Right lobe of liver (tissue), 4 donors: ENCODE measurements at regions not wholly inside any gene's neighbourhood (a gene's known extent, or its start where the extent isn't known, plus 50 kb on each side); places are given as distances from the start of the nearest gene placed in this dataset.

Source experiments
- CTCF ChIP-seq, 4 donors: fragments of 200-600 bp in 3 of 4; fragments of 450-650 bp in 1 of 4; IDR thresholded peaks; one replicate each; pipeline versions ENCODE4 v1.5.1 to v1.8.0; 2016 to 2022; ENCODE audit warnings: antibody characterized with exemption in 4 of 4, mild to moderate bottlenecking in 2 of 4
- POLR2A ChIP-seq: fragments of 450-650 bp; IDR thresholded peaks from one replicate; pipeline ENCODE4 v1.6.1; 2017; ENCODE audit warnings: antibody characterized with exemption, mild to moderate bottlenecking
- donor health status: DM: no; HTN: no; CAD: no.
- donor health status: DM: no; HTN: no; CAD: no.
- donor health status: DM: no; HTN: yes; CAD: no.

- no peak for TF ChIP-seq CTCF (IDR thresholded peaks at IDR 0.05)
- TF ChIP-seq POLR2A: no peak
Observed at GRCh38 chr10:132122939-132123445, 57.2 kb downstream of the JAKMIP3 start.
